T-cell (primary cell): ENCODE measurements at regions not wholly inside any gene's neighbourhood (a gene's known extent, or its start where the extent isn't known, plus 50 kb on each side); places are given as distances from the start of the nearest gene placed in this dataset.

ENCODE experiments used
- ATAC-seq, 4 experiments: fragments of 200-7000 bp in 3 of 4; fragments of 150-1000 bp in 1 of 4; cut with Tn5 transposase; replicated peaks in 1 of 4; 1 replicate in 3 of 4; 2 replicates in 1 of 4; pipeline ENCODE4 v1.10.0; 2021; ENCODE audit warnings: moderate library complexity in 3 of 4, mild to moderate bottlenecking in 2 of 4, moderate number of reproducible peaks in 1 of 4
- CTCF ChIA-PET, 2 donors: fragments of 300-600 bp; sonication (Branson Sonifier 250); formaldehyde crosslinking; loops; one replicate each; lab custom pipeline; 2022; ENCODE audit warnings: antibody characterized with exemption in 2 of 2; lab: Charles Lee
- POLR2A ChIA-PET, 2 donors: fragments of 300-600 bp; sonication (Branson Sonifier 250); formaldehyde crosslinking; loops; one replicate each; lab custom pipeline; 2022; ENCODE audit warnings: antibody characterized with exemption in 2 of 2; lab: Charles Lee
- DNase-seq, 35 experiments: peaks; one replicate each; pipeline versions ENCODE4 v3.0.0 to v3.0.0-alpha.2; 2013 to 2023
- H3K27ac ChIP-seq: one replicate; pipeline ENCODE4 v1.5.1; 2013; ENCODE audit warnings: low read length
- H3K27me3 ChIP-seq, 2 experiments: replicated peaks in 1 of 2; 1 replicate in 1 of 2; 2 replicates in 1 of 2; pipeline versions ENCODE4 v1.6.1 to v1.7.0; 2013; ENCODE audit warnings: low read length in 1 of 2, mixed read lengths in 1 of 2; ENCODE audit not compliant: control insufficient read depth in 2 of 2, insufficient read depth in 2 of 2; ENCODE audit errors: extremely low read depth in 1 of 2
- H3K36me3 ChIP-seq, 2 donors: 1 replicate in 1 of 2; 2 replicates in 1 of 2; pipeline versions ENCODE4 v1.6.1 to v1.7.0; 2013; ENCODE audit warnings: low read length in 1 of 2; ENCODE audit not compliant: control insufficient read depth in 2 of 2, insufficient read depth in 1 of 2; ENCODE audit errors: extremely low read depth in 1 of 2
- H3K4me1 ChIP-seq, 2 experiments: 1 replicate in 1 of 2; 2 replicates in 1 of 2; pipeline versions ENCODE4 v1.6.1 to v1.7.0; 2013; ENCODE audit warnings: low read length in 2 of 2, mixed read lengths in 1 of 2; ENCODE audit not compliant: insufficient read depth in 2 of 2, control insufficient read depth in 1 of 2; ENCODE audit errors: extremely low read depth in 1 of 2
- H3K4me3 ChIP-seq, 2 donors: 1 replicate in 1 of 2; 2 replicates in 1 of 2; pipeline versions ENCODE4 v1.5.1 to v1.7.0; 2013; ENCODE audit warnings: mild to moderate bottlenecking in 2 of 2, low read length in 1 of 2, moderate library complexity in 1 of 2; ENCODE audit not compliant: control insufficient read depth in 1 of 2; ENCODE audit errors: extremely low read depth in 1 of 2
- H3K9me3 ChIP-seq: 2 replicates; pipeline ENCODE4 v1.7.0; 2013
- H3K27ac Mint-ChIP-seq, 2 donors: one replicate each; pipeline ENCODE4 v1.8.0; 2020 to 2021; ENCODE audit warnings: mild to moderate bottlenecking in 2 of 2, mixed read lengths in 2 of 2
- H3K27me3 Mint-ChIP-seq, 2 donors: one replicate each; pipeline ENCODE4 v1.8.0; 2021 to 2022; ENCODE audit warnings: mixed read lengths in 2 of 2
- H3K36me3 Mint-ChIP-seq: one replicate; pipeline ENCODE4 v1.8.0; 2021; ENCODE audit warnings: mixed read lengths
- H3K4me1 Mint-ChIP-seq, 3 donors: one replicate each; pipeline ENCODE4 v1.8.0; 2020 to 2022; ENCODE audit warnings: mixed read lengths in 3 of 3, mild to moderate bottlenecking in 1 of 3
- H3K4me3 Mint-ChIP-seq, 3 donors: one replicate each; pipeline ENCODE4 v1.8.0; 2020 to 2022; ENCODE audit warnings: mild to moderate bottlenecking in 3 of 3, mixed read lengths in 3 of 3, moderate library complexity in 3 of 3
- H3K9me3 Mint-ChIP-seq, 3 donors: one replicate each; pipeline ENCODE4 v1.8.0; 2020 to 2022; ENCODE audit warnings: mixed read lengths in 3 of 3
- WGBS: methylation state at CpG from one replicate; pipeline ENCODE4 v1.1.5; 2013; ENCODE audit warnings: missing lambda C conversion rate; ENCODE audit not compliant: insufficient coverage; 5-methylcytosine and 5-hydroxymethylcytosine counted together

GRCh38 chr7:114835861-114836260, 86.0 kb upstream of the MDFIC start:
- no peak for ATAC-seq
- H3K27ac ChIP-seq: no peak overlapping the region
- no peaks in the 10 kb centered on the region for H3K27me3 ChIP-seq
- no peak for DNase-seq
- no CpG with 5 or more reads among the region's 1 CpG for WGBS
- H3K9me3 ChIP-seq: no peaks in the 10 kb centered on the region
- Mint-ChIP-seq H3K4me1 (peaks cover 5 to 9% (median 6%) of the 10 kb centered on the region in 3 donors), H3K27ac (no peak overlapping the region), H3K27me3 (peaks cover 0 to 3% of the 10 kb centered on the region in 2 donors), H3K4me3 (no peak overlapping the region), H3K36me3 (no peaks in the 10 kb centered on the region), H3K9me3 (no peaks in the 10 kb centered on the region)
- no peaks in the 10 kb centered on the region for H3K36me3 ChIP-seq
- ChIA-PET CTCF (no interaction called here), POLR2A (no interaction called here)
- no peak overlapping the region for H3K4me3 ChIP-seq
- no peaks in the 10 kb centered on the region for H3K4me1 ChIP-seq

DNA sequence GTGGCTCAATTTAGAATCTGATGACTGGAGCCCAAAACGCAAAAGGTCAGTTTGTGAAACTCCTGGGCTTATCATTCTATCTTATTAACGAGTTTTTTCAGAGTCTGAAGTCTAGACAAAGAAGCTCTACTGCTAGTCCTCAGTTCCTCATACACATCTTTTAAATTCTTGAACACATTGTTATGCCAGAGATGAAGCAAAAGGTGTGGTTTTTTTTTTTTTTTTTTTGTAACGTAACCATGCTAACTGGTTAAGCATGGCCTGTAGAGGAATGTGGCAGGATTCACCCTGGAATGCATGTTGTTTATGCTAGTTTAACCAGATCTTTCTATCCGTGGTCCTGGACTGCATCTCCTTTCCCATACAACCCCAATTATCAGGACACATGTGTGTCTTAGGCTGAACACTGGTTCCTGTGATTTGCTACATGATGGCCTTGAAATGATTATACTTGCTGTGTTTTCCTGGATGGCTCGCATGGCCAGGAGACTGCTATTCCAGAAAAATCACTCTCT, 79.3 kb upstream of the MDFIC start:
- no peaks in the 10 kb centered on the region for H3K4me1 Mint-ChIP-seq
- no peaks in the 10 kb centered on the region for H3K36me3 Mint-ChIP-seq
- H3K36me3 ChIP-seq: no peaks in the 10 kb centered on the region
- ChIA-PET POLR2A (no interaction called here), CTCF (no interaction called here)
- no peaks in the 10 kb centered on the region for H3K27me3 ChIP-seq
- no peak overlapping the region for H3K27ac ChIP-seq
- DNase-seq: no peak
- 89% methylated on average over 1 of the region's 5 CpGs for WGBS
- ATAC-seq: no peak
- H3K9me3 Mint-ChIP-seq: no peaks in the 10 kb centered on the region
- H3K4me1 ChIP-seq: no peaks in the 10 kb centered on the region
- H3K4me3 ChIP-seq: no peak overlapping the region
- H3K27me3 Mint-ChIP-seq: peaks cover 0 to 15% of the 10 kb centered on the region in 2 donors
- no peak overlapping the region for H3K4me3 Mint-ChIP-seq
- no peaks in the 10 kb centered on the region for H3K9me3 ChIP-seq
- no peak overlapping the region for H3K27ac Mint-ChIP-seq

DNA sequence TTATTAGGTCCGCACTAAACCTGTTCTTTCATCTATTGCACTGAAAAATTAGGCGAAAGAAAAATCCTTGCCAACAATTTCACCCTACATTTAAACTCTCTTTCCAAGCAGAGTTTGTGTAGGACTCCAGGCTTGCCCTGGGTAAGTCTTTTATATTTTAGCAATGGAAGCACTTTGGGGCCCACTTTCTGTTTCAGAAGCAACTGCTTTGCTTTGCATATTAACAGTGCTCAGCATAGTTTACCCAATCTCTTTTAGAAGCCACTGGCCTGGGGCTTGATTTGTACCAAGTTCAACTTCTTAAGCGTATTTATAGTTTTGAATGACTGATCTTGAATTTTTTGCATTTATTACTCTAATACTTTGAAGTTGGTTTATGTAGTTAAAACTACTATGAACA, 78.8 kb upstream of the MDFIC start:
- no peaks in the 10 kb centered on the region for H3K36me3 Mint-ChIP-seq
- Histone ChIP-seq H3K4me1 (no peaks in the 10 kb centered on the region), H3K9me3 (no peaks in the 10 kb centered on the region), H3K36me3 (no peaks in the 10 kb centered on the region), H3K27me3 (no peaks in the 10 kb centered on the region), H3K27ac (no peak overlapping the region), H3K4me3 (no peak overlapping the region)
- DNase-seq: no peak
- no peak for ATAC-seq
- H3K4me3 Mint-ChIP-seq: no peak overlapping the region
- POLR2A ChIA-PET: no interaction called here
- H3K27ac Mint-ChIP-seq: no peak overlapping the region
- WGBS: 100% methylated on average over 1 of the region's 3 CpGs
- H3K9me3 Mint-ChIP-seq: no peaks in the 10 kb centered on the region
- H3K27me3 Mint-ChIP-seq: peaks cover 0 to 15% of the 10 kb centered on the region in 2 donors
- CTCF ChIA-PET: no interaction called here
- H3K4me1 Mint-ChIP-seq: no peaks in the 10 kb centered on the region

DNA sequence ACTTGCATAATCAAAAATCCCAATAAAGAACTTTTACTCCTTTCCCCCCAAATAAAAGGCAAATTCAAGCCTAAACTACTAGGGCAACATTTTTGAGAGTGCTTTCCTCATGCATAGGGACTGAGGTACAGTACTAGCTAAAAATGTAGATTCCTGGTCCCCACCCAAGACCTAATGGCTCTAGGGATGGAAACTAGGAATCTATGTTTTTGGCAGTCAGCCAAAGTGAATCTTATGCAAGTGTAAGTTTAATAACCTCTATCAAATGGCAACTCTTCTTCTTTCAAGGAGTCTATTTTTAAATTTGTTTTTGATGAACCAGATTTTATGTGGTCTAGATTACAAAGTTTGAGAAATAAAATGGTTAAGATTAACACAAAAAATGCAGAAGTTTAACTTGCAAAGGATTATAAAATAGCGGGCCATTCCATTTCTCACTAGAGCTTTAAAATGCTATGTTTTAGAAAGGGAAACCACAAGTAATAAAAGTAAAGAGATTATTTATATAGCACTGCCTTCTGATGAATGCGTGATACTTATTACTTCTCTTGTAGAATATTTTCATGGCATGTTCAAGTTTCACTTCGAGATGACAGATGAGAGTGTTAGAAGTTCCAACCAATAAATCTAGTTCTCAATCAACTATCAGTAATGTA, 70.4 kb upstream of the MDFIC start:
- Mint-ChIP-seq H3K27me3 (no peaks in the 10 kb centered on the region), H3K27ac (no peak overlapping the region), H3K9me3 (no peaks in the 10 kb centered on the region), H3K4me1 (no peaks in the 10 kb centered on the region), H3K4me3 (no peak overlapping the region), H3K36me3 (no peaks in the 10 kb centered on the region)
- WGBS: no CpG with 5 or more reads among the region's 3 CpGs
- Histone ChIP-seq H3K4me1 (no peaks in the 10 kb centered on the region), H3K4me3 (no peak overlapping the region), H3K27ac (no peak overlapping the region), H3K36me3 (no peaks in the 10 kb centered on the region), H3K9me3 (no peaks in the 10 kb centered on the region), H3K27me3 (no peaks in the 10 kb centered on the region)
- no peak for DNase-seq
- ChIA-PET CTCF (interaction anchor here in 1 of 2 donors (1.1 kb wide), 2 partner anchors 11 to 14 kb away, joined by 3 to 4 read pairs; no protein-coding TSS in a partner anchor), POLR2A (no interaction called here)
- ATAC-seq: no peak

DNA sequence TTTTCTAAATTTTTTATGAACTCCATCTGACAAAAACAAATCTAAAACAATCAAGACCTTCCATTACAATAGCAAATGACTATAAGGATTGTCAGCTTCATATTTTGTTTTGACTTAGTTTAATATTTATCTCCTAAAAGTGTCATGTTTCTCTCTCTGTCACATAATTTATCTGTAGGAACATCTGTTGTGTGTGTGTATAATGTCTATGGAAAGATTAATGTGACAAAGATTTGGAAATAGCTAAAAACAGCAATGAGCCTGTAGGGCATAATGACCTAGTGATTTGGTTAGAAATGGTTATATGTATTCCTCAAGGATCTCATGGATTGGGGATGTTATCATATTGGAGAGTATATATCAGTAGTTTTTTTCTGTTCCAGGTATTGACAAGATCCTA, 69.6 kb upstream of the MDFIC start:
- no peak overlapping the region for H3K4me3 Mint-ChIP-seq
- Histone ChIP-seq H3K4me3 (no peak overlapping the region), H3K27ac (no peak overlapping the region), H3K9me3 (no peaks in the 10 kb centered on the region), H3K27me3 (no peaks in the 10 kb centered on the region), H3K4me1 (no peaks in the 10 kb centered on the region), H3K36me3 (no peaks in the 10 kb centered on the region)
- no peaks in the 10 kb centered on the region for H3K9me3 Mint-ChIP-seq
- ATAC-seq (no peak), DNase-seq (no peak)
- H3K36me3 Mint-ChIP-seq: no peaks in the 10 kb centered on the region
- H3K27ac Mint-ChIP-seq: no peak overlapping the region
- POLR2A ChIA-PET: interaction anchor here in 1 of 2 donors (0.8 kb wide), 1 partner anchor 10 kb away, joined by 4 read pairs; no protein-coding TSS in a partner anchor
- CTCF ChIA-PET: interaction anchor here in 1 of 2 donors (1.1 kb wide), 1 partner anchor 14 kb away, joined by 3 read pairs; no protein-coding TSS in a partner anchor
- no peaks in the 10 kb centered on the region for H3K27me3 Mint-ChIP-seq
- H3K4me1 Mint-ChIP-seq: no peaks in the 10 kb centered on the region

GRCh38 chr7:114853189-114853588, 68.7 kb upstream of the MDFIC start:
- Histone ChIP-seq H3K9me3 (no peaks in the 10 kb centered on the region), H3K4me1 (no peaks in the 10 kb centered on the region), H3K27ac (no peak overlapping the region), H3K4me3 (no peak overlapping the region), H3K27me3 (no peaks in the 10 kb centered on the region), H3K36me3 (no peaks in the 10 kb centered on the region)
- no peak overlapping the region for H3K27ac Mint-ChIP-seq
- DNase-seq (no peak), ATAC-seq (no peak)
- no peaks in the 10 kb centered on the region for H3K9me3 Mint-ChIP-seq
- H3K36me3 Mint-ChIP-seq: no peaks in the 10 kb centered on the region
- no peaks in the 10 kb centered on the region for H3K4me1 Mint-ChIP-seq
- no peaks in the 10 kb centered on the region for H3K27me3 Mint-ChIP-seq
- CTCF ChIA-PET: no interaction called here
- 100% methylated on average over 1 of the region's 4 CpGs for whole genome bisulfite sequencing
- no peak overlapping the region for H3K4me3 Mint-ChIP-seq
- POLR2A ChIA-PET: no interaction called here
